Gastrocnemius medialis (tissue), 4 donors: ENCODE measurements at regions not wholly inside any gene's neighbourhood (a gene's known extent, or its start where the extent isn't known, plus 50 kb on each side); places are given as distances from the start of the nearest gene placed in this dataset.

Experiments used
- ATAC-seq, 2 donors: fragments of 150-250 bp; one replicate each; pipeline ENCODE4 v1.9.1; 2016
- DNase-seq, 2 donors: peaks; one replicate each; pipeline ENCODE4 v3.0.0-alpha.2; 2019
- H3K27ac ChIP-seq, 4 donors: fragments of 200-600 bp; sonication (generic); 1 replicate in 1 of 4; 2 replicates in 3 of 4; pipeline ENCODE4 v1.5.1; 2016 to 2018; ENCODE audit warnings: mild to moderate bottlenecking in 2 of 4, moderate library complexity in 1 of 4
- H3K27me3 ChIP-seq, 3 donors: fragments of 200-600 bp; sonication (generic) in 2 of 3; 1 replicate in 1 of 3; 2 replicates in 2 of 3; pipeline versions ENCODE4 v1.5.1 to v1.6.0; 2016 to 2019; ENCODE audit warnings: mild to moderate bottlenecking in 1 of 3, moderate library complexity in 1 of 3
- H3K36me3 ChIP-seq, 2 donors: fragments of 200-600 bp; sonication (generic) in 1 of 2; one replicate each; pipeline ENCODE4 v1.5.1; 2017 to 2018
- H3K4me1 ChIP-seq, 2 donors: fragments of 200-600 bp; sonication (generic) in 1 of 2; one replicate each; pipeline ENCODE4 v1.5.1; 2016 to 2017; ENCODE audit warnings: mild to moderate bottlenecking in 2 of 2
- H3K4me3 ChIP-seq, 4 donors: fragments of 200-600 bp; sonication (generic) in 3 of 4; 1 replicate in 1 of 4; 2 replicates in 3 of 4; pipeline ENCODE4 v1.5.1; 2016 to 2019; ENCODE audit warnings: mild to moderate bottlenecking in 2 of 4
- H3K9me3 ChIP-seq, 3 donors: fragments of 200-600 bp; sonication (generic) in 2 of 3; 1 replicate in 1 of 3; 2 replicates in 2 of 3; pipeline ENCODE4 v1.5.1; 2016 to 2019
- POLR2A ChIP-seq, 2 donors: fragments of 450-650 bp; IDR thresholded peaks; one replicate each; pipeline ENCODE4 v1.6.1; 2017; ENCODE audit warnings: antibody characterized with exemption in 2 of 2, mild to moderate bottlenecking in 2 of 2, moderate library complexity in 2 of 2
- in situ Hi-C, 4 donors: fragments of 200-750 bp; cut with MboI; loops; one replicate each; pipeline versions ENCODE4 v1.15.0 to v1.8.0; 2017; ENCODE audit warnings: low sequenced_read_pairs in 4 of 4
- intact Hi-C: fragments of 100-400 bp; cut with DNase I; formaldehyde crosslinking; loops from one replicate; pipeline ENCODE4 v1.15.1; 2023; ENCODE audit warnings: low total_unique reads
- TF ChIP-seq, protein P1 (sequence below), 5 experiments: fragments of 450-650 bp in 3 of 5; fragments of 200-600 bp in 2 of 5; sonication (generic) in 2 of 5; IDR thresholded peaks in 4 of 5; conservative IDR thresholded peaks in 1 of 5; 1 replicate in 4 of 5; 2 replicates in 1 of 5; pipeline ENCODE4 v1.5.1; 2016 to 2019; ENCODE audit warnings: antibody characterized with exemption in 5 of 5, mild to moderate bottlenecking in 3 of 5, moderate library complexity in 3 of 5

DNA sequence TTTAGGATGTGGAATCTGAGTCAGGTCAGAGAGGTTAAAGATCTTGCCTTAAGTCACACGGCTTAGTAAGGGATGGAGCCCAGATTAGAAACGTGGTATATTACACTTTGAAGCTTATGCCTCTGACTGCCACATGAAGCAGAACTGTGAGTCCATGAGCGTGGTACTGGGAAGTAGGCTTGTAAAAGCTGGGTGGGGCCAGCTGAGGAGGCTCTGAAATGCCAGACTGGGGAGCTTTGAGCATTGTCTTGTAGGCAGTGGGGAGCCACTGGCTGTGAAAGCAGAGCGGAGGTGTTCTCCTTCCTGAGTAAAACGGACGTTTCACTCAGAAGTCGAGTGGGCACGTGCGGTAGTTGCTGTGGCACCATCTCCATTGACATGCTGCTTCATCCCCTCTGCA lies 72.6 kb upstream of the USP24 start:
- intact Hi-C loops (loop anchor here (10.0 kb wide), 1 partner anchor 1527 kb away; the partner anchor contains the start of gene FYB2), in situ Hi-C loops (loop anchor here in 3 of 4 donors (10.0 to 25.0 kb wide), 3 partner anchors 1297 to 1425 kb away; no protein-coding TSS in a partner anchor)
- TF ChIP-seq, protein P1, sequence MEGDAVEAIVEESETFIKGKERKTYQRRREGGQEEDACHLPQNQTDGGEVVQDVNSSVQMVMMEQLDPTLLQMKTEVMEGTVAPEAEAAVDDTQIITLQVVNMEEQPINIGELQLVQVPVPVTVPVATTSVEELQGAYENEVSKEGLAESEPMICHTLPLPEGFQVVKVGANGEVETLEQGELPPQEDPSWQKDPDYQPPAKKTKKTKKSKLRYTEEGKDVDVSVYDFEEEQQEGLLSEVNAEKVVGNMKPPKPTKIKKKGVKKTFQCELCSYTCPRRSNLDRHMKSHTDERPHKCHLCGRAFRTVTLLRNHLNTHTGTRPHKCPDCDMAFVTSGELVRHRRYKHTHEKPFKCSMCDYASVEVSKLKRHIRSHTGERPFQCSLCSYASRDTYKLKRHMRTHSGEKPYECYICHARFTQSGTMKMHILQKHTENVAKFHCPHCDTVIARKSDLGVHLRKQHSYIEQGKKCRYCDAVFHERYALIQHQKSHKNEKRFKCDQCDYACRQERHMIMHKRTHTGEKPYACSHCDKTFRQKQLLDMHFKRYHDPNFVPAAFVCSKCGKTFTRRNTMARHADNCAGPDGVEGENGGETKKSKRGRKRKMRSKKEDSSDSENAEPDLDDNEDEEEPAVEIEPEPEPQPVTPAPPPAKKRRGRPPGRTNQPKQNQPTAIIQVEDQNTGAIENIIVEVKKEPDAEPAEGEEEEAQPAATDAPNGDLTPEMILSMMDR (IDR thresholded peaks at IDR 0.05 in 4 of 5, conservative IDR thresholded peaks at IDR 0.05 in 1 of 5) = no peak
- TF ChIP-seq POLR2A (IDR thresholded peaks at IDR 0.05) = no peak

DNA sequence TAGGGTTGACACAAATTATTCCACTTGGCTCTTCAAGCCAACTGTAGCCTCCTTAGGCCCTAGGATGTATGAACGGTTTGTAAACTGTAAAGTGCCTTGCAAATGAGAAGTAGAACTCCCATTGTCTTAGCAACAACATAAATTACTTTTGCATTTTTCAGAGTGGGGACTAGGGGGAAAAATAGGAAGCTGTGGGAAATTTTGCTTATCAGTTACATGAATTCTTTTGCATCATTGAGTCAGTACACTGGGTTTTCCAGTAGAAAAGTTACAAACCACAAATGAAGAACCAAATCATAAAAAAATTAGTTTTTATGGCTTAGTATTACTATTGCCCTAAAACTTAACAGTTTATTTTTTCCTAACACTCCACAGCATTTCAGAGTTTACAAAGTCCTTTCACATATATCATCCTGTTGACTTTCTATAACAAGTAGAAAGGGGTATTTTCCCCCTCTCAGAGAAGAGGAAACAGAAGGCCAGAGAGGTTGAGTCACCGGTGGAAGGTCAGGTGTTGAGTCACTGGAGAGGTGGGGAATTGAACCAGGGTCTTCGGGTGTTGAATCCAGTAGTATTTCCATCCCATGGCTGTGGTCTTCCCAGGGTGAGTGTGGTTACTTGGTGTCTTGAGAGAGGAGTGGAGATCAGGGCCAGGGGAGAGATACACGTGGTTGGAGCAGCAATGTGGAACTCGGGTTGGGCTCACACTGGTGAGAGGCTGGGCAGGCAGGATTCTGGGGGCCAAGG lies 71.9 kb upstream of the USP24 start:
- no peak for DNase-seq
- no peaks in the 10 kb centered on the region for H3K36me3 ChIP-seq
- H3K9me3 ChIP-seq = no peaks in the 10 kb centered on the region
- no peak for TF ChIP-seq POLR2A (IDR thresholded peaks at IDR 0.05)
- TF ChIP-seq, protein P1 (IDR thresholded peaks at IDR 0.05 in 4 of 5, conservative IDR thresholded peaks at IDR 0.05 in 1 of 5) = no peak
- H3K4me3 ChIP-seq = no peak overlapping the region
- no peaks in the 10 kb centered on the region for H3K27me3 ChIP-seq
- in situ Hi-C loops = loop anchor here in 3 of 4 donors (10.0 to 25.0 kb wide), 3 partner anchors 1298 to 1425 kb away; no protein-coding TSS in a partner anchor
- no peaks in the 10 kb centered on the region for H3K4me1 ChIP-seq
- intact Hi-C loops = loop anchor here (10.0 kb wide), 1 partner anchor 1528 kb away; the partner anchor contains the start of gene FYB2
- H3K27ac ChIP-seq = peak overlapping the region in 1 of 4 donors; percentile 42
- ATAC-seq = no peak

More for the DNA sequence above, 72.6 kb upstream of the USP24 start:
- Histone ChIP-seq H3K4me1 (no peaks in the 10 kb centered on the region), H3K4me3 (peak overlapping the region in 1 of 4 donors; percentile 9), H3K36me3 (no peaks in the 10 kb centered on the region), H3K9me3 (no peaks in the 10 kb centered on the region), H3K27ac (peak overlapping the region in 3 of 4 donors; percentile 22 to 42 (median 39)), H3K27me3 (no peaks in the 10 kb centered on the region)
- DNase-seq (no peak), ATAC-seq (no peak)

GRCh38 chr1:55285834-55286233 lies 70.7 kb upstream of the USP24 start:
- no peak for DNase-seq
- Histone ChIP-seq H3K9me3 (no peaks in the 10 kb centered on the region), H3K36me3 (no peaks in the 10 kb centered on the region), H3K4me3 (no peak overlapping the region), H3K27ac (no peak overlapping the region), H3K4me1 (no peaks in the 10 kb centered on the region), H3K27me3 (no peaks in the 10 kb centered on the region)
- in situ Hi-C loops (loop anchor here in 3 of 4 donors (10.0 to 25.0 kb wide), 3 partner anchors 1299 to 1426 kb away; no protein-coding TSS in a partner anchor), intact Hi-C loops (loop anchor here (2.0 to 10.0 kb wide), 2 partner anchors 1423 to 1529 kb away; partner anchors contain the start of gene FYB2)
- TF ChIP-seq, protein P1 (IDR thresholded peaks at IDR 0.05 in 4 of 5, conservative IDR thresholded peaks at IDR 0.05 in 1 of 5) = no peak
- TF ChIP-seq POLR2A (IDR thresholded peaks at IDR 0.05) = no peak
- ATAC-seq = no peak

DNA sequence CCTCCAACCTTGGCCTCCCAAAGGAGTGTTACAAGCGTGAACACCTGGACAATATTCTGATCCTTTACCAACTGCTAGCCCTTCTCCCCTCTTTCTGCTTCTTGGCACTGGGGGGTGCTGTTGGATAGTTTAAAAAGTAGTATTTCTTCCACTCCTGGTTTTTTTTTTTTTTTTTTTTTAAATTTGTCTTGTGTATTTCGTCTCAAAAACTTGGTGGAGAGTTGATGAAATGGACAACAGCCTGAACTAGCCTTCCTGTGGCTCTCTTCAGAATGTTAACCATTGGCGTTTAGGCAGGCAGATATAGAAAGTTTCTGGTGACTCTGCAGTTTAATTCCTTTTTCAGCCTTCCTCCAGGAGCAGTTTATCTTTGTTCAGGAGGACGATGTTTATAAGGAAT lies 69.7 kb upstream of the USP24 start:
- H3K9me3 ChIP-seq = no peaks in the 10 kb centered on the region

More for the DNA sequence above, 69.7 kb upstream of the USP24 start:
- H3K27me3 ChIP-seq = no peaks in the 10 kb centered on the region
- in situ Hi-C loops (loop anchor here (5.0 to 25.0 kb wide), 6 partner anchors 1297 to 1427 kb away; no protein-coding TSS in a partner anchor), intact Hi-C loops (loop anchor here (1.0 to 10.0 kb wide), 3 partner anchors 1300 to 1530 kb away; partner anchors contain the start of gene FYB2)
- no peaks in the 10 kb centered on the region for H3K4me1 ChIP-seq
- H3K36me3 ChIP-seq = no peaks in the 10 kb centered on the region
- H3K4me3 ChIP-seq = no peak overlapping the region
- no peak for TF ChIP-seq POLR2A (IDR thresholded peaks at IDR 0.05)
- TF ChIP-seq, protein P1 (IDR thresholded peaks at IDR 0.05 in 4 of 5, conservative IDR thresholded peaks at IDR 0.05 in 1 of 5) = peak; percentile 32 to 61 (median 47)
- no peak overlapping the region for H3K27ac ChIP-seq
- no peak for DNase-seq
- peak; percentile 64 to 65 for ATAC-seq
